ENCODE measurements at regions not wholly inside any gene's neighbourhood (a gene's known extent, or its start where the extent isn't known, plus 50 kb on each side); places are given as distances from the start of the nearest gene placed in this dataset.

DNA sequence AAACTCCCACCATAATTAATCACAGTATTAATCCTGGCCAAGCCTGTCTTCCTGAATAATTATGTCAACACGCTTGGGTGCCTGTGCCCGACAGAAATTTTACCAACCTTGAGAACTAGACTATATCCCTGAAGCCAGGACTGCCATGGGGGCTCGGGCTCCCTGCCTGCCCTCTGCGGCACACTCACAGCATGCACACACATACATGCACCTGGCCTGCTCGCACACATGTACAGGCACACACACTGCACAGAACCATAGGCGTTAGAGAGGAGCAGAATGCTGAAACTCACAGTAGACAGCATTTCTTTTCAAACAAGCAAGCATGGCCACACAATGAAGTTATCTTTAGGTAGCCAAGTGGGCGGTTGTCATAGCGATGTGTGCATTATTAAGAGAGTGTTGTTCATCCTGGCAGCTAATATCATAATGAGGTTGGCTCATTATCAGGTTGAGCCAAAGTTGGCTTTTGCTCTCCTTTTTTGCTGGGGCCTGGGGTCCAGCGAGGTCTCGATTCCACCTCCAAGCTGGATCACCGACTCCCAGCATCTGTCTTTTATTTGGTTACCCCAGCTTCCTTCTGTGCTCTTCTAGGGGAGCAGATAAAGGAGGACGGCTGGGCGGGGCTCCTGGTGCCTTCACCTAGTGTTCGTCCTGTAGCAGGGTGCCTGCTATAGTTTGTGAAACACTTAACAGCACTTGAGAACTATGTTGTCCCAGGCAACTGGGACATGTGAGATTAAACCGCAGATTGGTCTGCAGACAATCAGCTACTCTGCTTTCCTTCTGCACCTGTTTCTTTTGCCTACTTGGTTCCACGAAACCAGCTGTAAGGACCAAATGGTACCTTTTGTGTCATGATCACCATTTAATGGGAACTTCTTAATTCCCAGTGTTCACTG lies 91.4 kb downstream of the ZNF621 start:
- FAIRE-seq (no peak), DNase-seq (ENCODE audit: low read depth) (no peak)
- peaks cover 5% of the 10 kb centered on the region for H3K4me1 ChIP-seq (ENCODE audit: insufficient read depth, low read length)
- peaks cover 3% of the 10 kb centered on the region for H3K4me1 Mint-ChIP-seq (ENCODE audit: low read depth, unreplicated experiment)
- no peaks in the 10 kb centered on the region for H3K36me3 Mint-ChIP-seq (ENCODE audit: low read depth, unreplicated experiment)
- no peak for TF ChIP-seq CTCF (IDR thresholded peaks at IDR 0.05; ENCODE audit: insufficient read depth, low read depth, low read length)
- no peak for TF ChIP-seq EZH2 (IDR thresholded peaks at IDR 0.05; ENCODE audit: insufficient read depth, low read length)
- peaks cover 34% of the 10 kb centered on the region for H3K27me3 Mint-ChIP-seq (ENCODE audit: low read depth, unreplicated experiment)
- H3K4me3 Mint-ChIP-seq (ENCODE audit: unreplicated experiment) = no peak overlapping the region
- no peaks in the 10 kb centered on the region for H3K9me3 ChIP-seq (ENCODE audit: insufficient read depth, low read depth, low read length)
- no peaks in the 10 kb centered on the region for H3K79me2 ChIP-seq (ENCODE audit: insufficient read depth, low read length)
- peaks cover 22% of the 10 kb centered on the region for H3K27me3 ChIP-seq (ENCODE audit: insufficient read depth, low read length)
- H3K4me3 ChIP-seq (ENCODE audit: insufficient read depth, low read depth, low read length) = no peak overlapping the region
- peaks cover 2% of the 10 kb centered on the region for H3K9me3 Mint-ChIP-seq (ENCODE audit: unreplicated experiment)
- H3K27ac ChIP-seq (ENCODE audit: low read depth, low read length) = no peak overlapping the region
- H3K9ac ChIP-seq (ENCODE audit: low read length) = no peak overlapping the region
- no peaks in the 10 kb centered on the region for H3K36me3 ChIP-seq (ENCODE audit: insufficient read depth, low read length)
- peak overlapping the region; percentile 41 for H2AFZ ChIP-seq (ENCODE audit: low read depth, low read length)
- peak overlapping the region; percentile 66 for H3K4me2 ChIP-seq (ENCODE audit: low read length)
- no peak overlapping the region for H3K27ac Mint-ChIP-seq (ENCODE audit: unreplicated experiment)
- no peaks in the 10 kb centered on the region for H4K20me1 ChIP-seq (ENCODE audit: insufficient read depth, low read length)

GRCh38 chr3:40617084-40617483 lies 92.3 kb downstream of the ZNF621 start:
- FAIRE-seq (no peak), DNase-seq (ENCODE audit: low read depth) (no peak)
- Histone ChIP-seq H4K20me1 (ENCODE audit: insufficient read depth, low read length) (no peaks in the 10 kb centered on the region), H3K27ac (ENCODE audit: low read depth, low read length) (no peak overlapping the region), H3K4me2 (ENCODE audit: low read length) (no peak overlapping the region), H3K4me3 (ENCODE audit: insufficient read depth, low read depth, low read length) (no peak overlapping the region), H2AFZ (ENCODE audit: low read depth, low read length) (no peak overlapping the region), H3K27me3 (ENCODE audit: insufficient read depth, low read length) (peaks cover 22% of the 10 kb centered on the region), H3K4me1 (ENCODE audit: insufficient read depth, low read length) (peaks cover 5% of the 10 kb centered on the region), H3K9ac (ENCODE audit: low read length) (no peak overlapping the region), H3K79me2 (ENCODE audit: insufficient read depth, low read length) (no peaks in the 10 kb centered on the region), H3K36me3 (ENCODE audit: insufficient read depth, low read length) (no peaks in the 10 kb centered on the region), H3K9me3 (ENCODE audit: insufficient read depth, low read depth, low read length) (no peaks in the 10 kb centered on the region)
- no peaks in the 10 kb centered on the region for H3K36me3 Mint-ChIP-seq (ENCODE audit: low read depth, unreplicated experiment)
- H3K27ac Mint-ChIP-seq (ENCODE audit: unreplicated experiment) = no peak overlapping the region
- peaks cover 3% of the 10 kb centered on the region for H3K4me1 Mint-ChIP-seq (ENCODE audit: low read depth, unreplicated experiment)
- peaks cover 2% of the 10 kb centered on the region for H3K9me3 Mint-ChIP-seq (ENCODE audit: unreplicated experiment)
- peaks cover 34% of the 10 kb centered on the region for H3K27me3 Mint-ChIP-seq (ENCODE audit: low read depth, unreplicated experiment)
- H3K4me3 Mint-ChIP-seq (ENCODE audit: unreplicated experiment) = no peak overlapping the region
- TF ChIP-seq CTCF (IDR thresholded peaks at IDR 0.05; ENCODE audit: insufficient read depth, low read depth, low read length) (no peak), EZH2 (IDR thresholded peaks at IDR 0.05; ENCODE audit: insufficient read depth, low read length) (no peak)

- Mint-ChIP-seq H3K4me1 (ENCODE audit: low read depth, unreplicated experiment) (peaks cover 3% of the 10 kb centered on the region), H3K4me3 (ENCODE audit: unreplicated experiment) (no peak overlapping the region), H3K36me3 (ENCODE audit: low read depth, unreplicated experiment) (no peaks in the 10 kb centered on the region), H3K27ac (ENCODE audit: unreplicated experiment) (no peak overlapping the region), H3K27me3 (ENCODE audit: low read depth, unreplicated experiment) (peaks cover 28% of the 10 kb centered on the region), H3K9me3 (ENCODE audit: unreplicated experiment) (peaks cover 9% of the 10 kb centered on the region)
- no peak overlapping the region for H3K27ac ChIP-seq (ENCODE audit: low read depth, low read length)
- H3K4me2 ChIP-seq (ENCODE audit: low read length) = no peak overlapping the region
- no peak overlapping the region for H2AFZ ChIP-seq (ENCODE audit: low read depth, low read length)
- H3K4me1 ChIP-seq (ENCODE audit: insufficient read depth, low read length) = peaks cover 5% of the 10 kb centered on the region
- no peak for FAIRE-seq
- no peaks in the 10 kb centered on the region for H3K9me3 ChIP-seq (ENCODE audit: insufficient read depth, low read depth, low read length)
- no peaks in the 10 kb centered on the region for H3K36me3 ChIP-seq (ENCODE audit: insufficient read depth, low read length)
- H3K27me3 ChIP-seq (ENCODE audit: insufficient read depth, low read length) = peaks cover 22% of the 10 kb centered on the region
- H4K20me1 ChIP-seq (ENCODE audit: insufficient read depth, low read length) = no peaks in the 10 kb centered on the region
- H3K4me3 ChIP-seq (ENCODE audit: insufficient read depth, low read depth, low read length) = no peak overlapping the region
- TF ChIP-seq EZH2 (IDR thresholded peaks at IDR 0.05; ENCODE audit: insufficient read depth, low read length) = no peak
- TF ChIP-seq CTCF (IDR thresholded peaks at IDR 0.05; ENCODE audit: insufficient read depth, low read depth, low read length) = no peak
- H3K9ac ChIP-seq (ENCODE audit: low read length) = no peak overlapping the region
- no peak for DNase-seq (ENCODE audit: low read depth)
- no peaks in the 10 kb centered on the region for H3K79me2 ChIP-seq (ENCODE audit: insufficient read depth, low read length)
Observed at GRCh38 chr3:40618158-40618557, 93.4 kb downstream of the ZNF621 start.
